NCI-H82 (cell line): ENCODE measurements at regions not wholly inside any gene's neighbourhood (a gene's known extent, or its start where the extent isn't known, plus 50 kb on each side); places are given as distances from the start of the nearest gene placed in this dataset.

Experiments used
- DNase-seq: peaks from one replicate; lab custom pipeline; 2025; lab: John Stamatoyannopoulos, UW

DNA sequence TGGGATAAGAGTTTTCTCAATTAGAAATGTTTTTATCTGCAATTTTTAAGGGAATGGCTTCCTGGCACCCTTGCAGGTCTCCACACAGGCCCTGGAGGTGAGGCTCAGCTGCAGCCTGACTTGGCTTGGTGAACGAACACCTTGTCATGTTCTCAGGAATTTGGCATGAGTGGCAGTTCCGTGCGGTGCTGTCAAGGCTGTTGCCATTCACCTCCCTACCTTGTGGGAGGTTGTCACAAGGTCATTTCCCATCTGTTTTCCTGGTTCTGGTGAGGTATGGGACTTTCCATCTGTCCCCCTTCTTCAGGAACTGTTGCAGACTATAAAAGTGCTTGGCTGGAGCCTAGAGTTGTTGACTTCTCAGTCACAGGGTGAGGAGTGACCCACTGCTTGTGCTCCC lies 82.9 kb downstream of the ELOVL4 start:
- DNase-seq: no peak

DNA sequence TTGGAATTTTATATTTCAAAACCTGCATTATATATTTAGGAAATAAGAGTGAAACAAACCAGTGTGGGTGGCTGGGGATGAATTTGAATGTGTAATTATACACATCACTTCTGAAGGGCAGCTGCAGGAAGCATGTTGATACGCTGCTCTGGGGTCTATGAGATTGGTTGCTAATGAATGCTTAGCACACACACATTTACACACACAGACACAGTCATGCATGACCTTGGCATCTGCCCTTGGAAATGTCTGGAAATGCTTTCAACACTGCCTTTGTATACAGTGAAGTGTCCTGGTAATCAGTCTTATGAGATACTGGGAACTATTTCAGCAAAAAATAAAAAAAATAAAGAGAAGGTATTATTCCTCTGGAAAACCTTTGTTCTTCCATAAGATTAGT lies 83.4 kb downstream of the ELOVL4 start:
- DNase-seq: no peak

DNA sequence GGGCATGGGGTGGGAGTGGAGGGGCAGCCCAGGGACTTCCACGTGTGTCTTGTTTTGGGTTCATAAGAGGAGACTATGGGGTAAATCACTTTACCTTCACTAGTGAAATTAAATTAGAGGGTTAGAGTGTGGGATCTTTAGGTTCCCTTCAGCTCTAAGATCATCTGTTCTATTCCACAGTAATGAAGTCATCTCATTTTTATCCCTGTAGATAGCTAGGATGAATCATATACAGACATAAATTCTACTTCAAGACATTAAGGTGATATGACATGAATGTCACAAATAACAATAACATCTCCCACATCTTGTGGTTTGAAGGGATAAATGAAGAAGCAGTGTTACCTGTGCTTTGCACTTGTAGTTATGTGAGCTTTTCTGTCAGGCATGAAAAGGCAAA lies 83.8 kb downstream of the ELOVL4 start:
- DNase-seq: no peak

DNA sequence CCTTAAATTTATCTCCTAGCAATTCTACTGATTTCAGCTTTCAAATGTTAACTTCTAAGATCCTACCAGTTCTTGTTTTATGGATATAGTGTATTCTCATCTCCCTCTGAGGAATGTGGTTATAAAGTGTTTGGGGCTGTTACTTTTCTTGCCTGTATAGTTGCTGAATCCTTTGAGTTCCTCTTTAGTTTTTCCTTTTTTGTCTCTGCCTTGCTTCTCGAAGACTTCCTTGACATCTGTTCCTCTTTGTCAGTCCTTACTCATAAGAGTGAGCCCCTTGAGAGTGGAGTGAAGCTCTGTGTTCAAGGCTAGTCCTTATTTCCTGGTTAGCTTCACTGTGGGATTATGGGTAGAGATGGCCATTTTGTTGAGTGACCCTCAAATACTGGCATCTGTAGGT lies 84.6 kb downstream of the ELOVL4 start:
- DNase-seq: no peak

DNA sequence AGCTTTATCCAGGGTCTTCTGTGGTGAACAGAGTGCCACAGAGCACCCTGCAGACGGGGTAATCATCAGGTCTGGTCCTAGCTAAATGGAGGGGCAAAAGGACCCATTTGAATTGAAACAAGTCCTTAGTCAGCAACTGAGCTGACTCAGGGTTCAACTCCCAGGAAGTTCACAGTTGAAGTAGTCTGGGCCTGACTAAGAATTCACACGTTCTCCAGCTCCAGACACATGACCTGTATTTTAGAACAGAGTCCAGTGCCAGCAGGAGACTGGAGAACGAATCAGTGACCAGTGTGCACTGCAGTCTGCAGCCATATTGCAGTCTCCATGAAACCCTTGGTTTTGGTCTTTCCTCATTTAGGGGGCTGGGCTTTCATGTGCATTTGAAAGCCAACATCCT lies 85.2 kb downstream of the ELOVL4 start:
- no peak for DNase-seq

DNA sequence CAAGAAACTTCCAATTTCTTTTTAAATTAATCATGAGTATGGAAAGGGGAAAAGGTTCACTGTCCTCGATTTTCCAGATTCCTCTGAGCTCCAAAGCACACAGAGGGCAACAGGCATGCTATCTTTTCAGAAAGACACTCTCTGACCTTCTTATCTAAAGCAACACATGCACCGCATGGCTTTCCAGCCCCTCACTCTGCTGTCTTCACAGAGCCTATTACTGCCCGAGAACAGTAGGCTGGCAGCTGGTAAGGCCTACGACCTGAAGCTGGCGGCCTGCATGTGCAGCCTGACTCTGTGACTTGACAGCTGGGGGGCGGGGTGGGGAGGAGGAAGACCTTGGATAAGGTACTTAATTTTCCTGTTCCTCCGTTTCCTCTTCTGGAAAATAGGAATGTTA lies 86.3 kb downstream of the ELOVL4 start:
- DNase-seq: peak; percentile 26

DNA sequence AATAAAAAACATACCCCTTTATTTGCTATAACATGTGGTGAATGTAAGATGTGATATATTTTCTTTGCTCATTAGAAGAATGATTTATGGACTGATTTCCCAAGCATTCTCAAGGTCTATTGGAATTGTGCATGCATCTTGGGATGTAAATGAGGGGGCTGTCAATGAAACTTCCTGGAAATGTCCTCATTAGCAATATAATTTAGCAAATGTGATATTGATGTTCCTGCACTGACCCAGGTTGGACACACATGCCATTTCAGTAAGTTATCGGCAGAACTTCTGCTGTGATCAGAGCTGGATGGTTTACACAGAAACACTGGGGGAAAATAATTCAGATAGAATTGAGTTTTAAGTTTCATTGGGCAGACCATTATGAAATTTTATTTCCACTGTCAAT lies 99.9 kb downstream of the ELOVL4 start:
- no peak for DNase-seq

DNA sequence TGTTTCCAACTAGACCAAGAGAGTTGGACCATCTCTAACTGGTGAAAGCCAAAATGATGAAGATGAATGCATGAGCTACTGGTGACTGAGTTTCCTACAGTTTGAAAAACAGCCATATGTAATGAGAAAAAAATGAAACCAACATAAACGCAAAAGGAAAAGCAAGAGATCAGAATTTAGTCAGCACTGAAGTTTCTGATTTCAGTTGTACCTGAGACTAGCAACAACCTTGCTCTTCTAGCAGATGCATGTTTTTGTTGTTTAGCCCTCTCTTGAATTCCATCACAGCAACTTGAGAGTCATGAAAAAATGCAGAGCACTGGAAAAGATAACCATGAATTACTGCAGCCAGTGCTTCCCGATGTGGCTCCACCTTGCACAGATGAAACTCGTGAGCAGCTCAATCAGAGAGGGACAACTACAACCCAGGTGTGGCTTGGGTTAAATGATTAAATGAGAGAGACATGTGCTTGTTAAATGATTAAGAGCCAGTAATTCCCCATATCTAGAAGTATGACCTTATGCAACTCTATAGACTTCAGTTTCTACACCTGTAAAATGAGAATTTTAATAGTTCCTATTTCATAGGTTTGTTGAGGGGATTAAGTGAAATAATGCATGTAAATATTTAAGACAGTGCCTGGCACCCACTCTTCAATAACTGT lies 104.8 kb downstream of the ELOVL4 start:
- DNase-seq: no peak

DNA sequence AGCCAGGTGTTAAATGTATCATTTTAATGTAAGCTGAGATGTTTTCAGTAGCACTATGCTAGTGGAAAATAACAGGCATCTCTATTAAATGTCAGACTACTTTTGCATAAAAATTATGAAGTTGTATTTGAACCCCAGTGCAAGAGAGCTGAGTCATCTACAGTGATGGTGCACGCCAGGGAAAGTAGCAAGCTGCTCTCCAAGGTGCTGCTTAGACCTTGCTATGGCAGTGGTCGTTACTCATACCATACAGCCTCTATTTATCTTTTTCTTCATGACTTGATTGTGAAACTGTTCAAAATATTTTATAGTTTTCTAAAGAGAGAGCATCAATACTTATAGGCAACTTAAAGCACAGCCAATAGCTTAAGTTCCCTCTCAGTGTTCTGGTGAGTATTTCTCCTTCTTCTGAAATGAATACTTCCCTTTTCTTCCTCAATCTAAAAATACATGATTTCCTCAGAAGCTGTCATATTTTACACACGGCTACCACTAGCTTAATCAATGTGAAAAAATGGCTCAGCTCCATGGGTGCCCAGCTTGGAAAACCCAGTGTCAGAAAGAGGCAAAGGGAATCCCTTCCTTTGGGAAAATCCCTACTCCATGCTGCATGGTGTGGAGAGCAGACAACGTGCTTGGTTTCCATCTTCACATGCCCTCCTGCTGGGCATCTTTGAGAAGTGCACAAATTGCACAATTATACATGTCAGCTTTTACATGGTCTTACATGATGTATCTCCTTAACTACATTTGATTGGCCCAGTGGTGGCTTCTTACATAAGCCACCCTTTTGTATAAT lies 105.6 kb downstream of the ELOVL4 start:
- peak; percentile 5 for DNase-seq

DNA sequence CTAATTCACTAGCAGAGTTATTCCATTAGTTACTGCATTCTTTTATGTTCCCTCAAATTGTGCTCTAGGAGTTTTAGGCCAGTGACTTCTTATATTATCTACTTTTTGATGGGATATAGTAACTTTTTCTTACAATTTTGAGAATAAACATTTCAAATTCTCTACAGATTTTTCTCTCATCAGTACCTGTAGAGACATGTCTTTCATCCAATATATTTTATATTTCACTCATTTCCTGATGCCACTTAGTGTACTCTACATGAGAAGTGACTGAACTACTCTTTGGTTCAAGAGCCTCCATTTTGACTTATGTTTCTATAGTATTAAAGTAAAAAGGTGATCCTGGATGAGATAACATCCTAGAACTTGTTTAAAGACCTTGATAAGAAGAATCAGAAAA lies 108.5 kb downstream of the ELOVL4 start:
- DNase-seq: no peak

DNA sequence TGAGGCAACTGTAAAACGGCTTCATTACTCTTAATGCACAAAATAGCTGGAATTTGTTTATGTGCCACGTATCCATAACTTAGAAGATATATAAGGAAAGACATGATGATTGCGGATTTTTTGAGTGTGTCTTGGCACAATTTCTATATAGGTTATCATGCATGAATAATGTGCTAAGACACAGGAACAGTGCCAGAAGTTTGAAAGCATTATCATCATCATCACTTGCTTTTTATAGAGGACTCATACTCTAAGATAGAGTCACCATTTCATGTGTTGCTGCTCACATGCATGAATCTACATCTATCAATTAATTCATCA lies 113.4 kb downstream of the ELOVL4 start:
- no peak for DNase-seq

DNA sequence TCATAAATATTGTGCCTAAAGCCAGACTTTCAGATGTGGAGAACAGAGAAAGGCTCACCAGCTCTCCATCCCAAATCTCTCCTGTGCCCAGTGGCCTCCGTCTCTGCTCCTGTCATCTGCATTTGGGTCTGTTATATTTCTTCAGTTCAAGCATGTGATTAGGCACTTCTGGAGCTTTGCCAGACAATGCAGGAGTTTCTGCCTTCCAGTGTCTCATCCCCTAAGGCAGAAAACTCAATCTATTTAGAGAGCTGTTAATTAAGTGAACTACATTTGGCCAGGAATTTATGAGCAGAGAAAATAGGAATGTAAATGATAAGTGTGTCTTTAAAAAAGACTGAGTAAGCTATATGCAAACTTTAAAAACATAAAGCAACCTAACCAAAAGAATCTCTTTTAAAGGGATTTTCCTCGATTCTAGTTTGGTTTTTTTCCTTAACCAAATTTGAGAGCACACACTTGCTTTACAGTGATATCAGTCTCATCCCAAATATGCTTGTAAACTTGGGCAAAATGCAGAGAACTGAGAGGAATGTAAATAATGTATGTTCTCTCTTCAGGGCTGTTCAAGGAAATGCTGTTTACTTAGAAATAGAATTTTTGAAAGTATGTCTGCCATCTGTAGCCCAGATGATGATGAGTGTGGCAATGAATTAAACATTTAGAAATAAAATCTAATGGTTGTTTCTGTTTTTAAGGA lies 113.9 kb downstream of the ELOVL4 start:
- DNase-seq: peak; percentile 7

DNA sequence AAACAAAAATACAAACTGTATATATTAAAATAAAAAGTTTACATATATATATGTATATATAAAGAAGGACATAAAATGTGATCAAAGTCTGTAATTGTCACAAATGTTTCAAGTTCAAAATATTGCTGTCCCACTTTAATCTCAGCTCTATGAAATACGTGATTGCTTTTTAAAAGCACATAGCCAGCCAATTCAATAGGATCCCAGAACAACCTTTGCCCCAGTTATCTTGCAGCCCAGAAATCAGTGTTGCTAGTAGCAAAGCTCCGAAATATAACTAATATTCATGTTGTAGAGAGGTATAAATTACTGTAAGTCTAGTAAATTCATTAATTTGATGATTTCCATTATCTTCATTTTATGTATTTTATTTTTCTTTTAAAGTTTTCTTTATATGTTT lies 114.6 kb downstream of the ELOVL4 start:
- no peak for DNase-seq

DNA sequence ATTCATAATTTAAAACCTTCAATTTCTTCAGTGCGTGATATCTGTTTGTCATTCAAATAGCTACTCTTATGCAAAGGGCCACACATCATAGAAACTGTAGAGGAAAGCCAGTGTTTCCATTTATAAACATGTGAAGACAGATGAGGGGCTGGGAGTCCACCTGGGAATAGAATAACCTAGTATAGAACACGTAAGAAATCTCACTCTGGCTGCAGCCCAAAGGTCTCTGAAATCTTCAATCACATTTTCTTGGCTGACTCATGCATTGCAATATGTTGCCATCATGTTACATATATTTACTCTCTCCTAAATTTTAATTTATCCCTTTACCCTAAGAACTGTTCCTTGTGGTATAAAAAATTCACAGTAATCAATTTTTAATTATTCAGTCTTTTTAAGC lies 123.2 kb downstream of the ELOVL4 start:
- no peak for DNase-seq

DNA sequence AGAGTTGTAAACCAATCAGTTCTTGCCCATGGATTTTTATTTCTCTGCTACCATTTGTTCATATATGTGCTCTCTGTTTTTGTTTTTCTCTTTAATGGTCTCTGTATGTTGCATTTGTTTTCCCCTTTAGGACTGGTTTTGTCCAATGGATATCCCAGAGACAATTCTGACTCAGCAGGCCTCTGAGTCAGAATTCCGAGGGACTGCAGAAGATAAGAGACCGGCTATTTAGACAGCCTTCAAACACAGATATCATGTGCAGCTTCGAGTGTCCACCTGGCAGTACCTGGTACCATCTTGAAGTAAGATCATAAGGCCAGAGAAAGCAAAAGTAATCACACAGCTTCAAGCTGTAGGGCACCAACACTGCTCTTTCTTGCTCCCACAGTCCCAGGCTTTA lies 125.5 kb downstream of the ELOVL4 start:
- DNase-seq: no peak

DNA sequence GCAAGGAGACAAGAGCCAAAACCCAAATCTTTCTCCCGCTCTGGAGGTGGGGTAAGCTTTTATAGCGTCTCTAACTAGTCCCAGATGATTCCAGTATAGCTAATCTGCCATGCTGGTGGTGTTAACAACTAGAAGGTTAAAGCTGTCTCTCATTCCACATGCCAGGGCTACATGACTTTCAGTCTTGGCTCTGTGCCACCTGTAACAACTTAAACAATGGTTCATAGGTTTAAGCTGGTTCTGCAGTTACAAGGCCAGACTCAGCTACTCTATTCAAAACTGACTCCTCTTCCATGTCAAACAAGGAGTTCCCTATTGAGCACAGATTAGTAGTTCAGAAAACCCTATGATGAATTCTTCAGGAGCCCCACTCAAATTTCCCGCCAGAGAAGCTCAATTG lies 128.9 kb downstream of the ELOVL4 start:
- peak; percentile 25 for DNase-seq

DNA sequence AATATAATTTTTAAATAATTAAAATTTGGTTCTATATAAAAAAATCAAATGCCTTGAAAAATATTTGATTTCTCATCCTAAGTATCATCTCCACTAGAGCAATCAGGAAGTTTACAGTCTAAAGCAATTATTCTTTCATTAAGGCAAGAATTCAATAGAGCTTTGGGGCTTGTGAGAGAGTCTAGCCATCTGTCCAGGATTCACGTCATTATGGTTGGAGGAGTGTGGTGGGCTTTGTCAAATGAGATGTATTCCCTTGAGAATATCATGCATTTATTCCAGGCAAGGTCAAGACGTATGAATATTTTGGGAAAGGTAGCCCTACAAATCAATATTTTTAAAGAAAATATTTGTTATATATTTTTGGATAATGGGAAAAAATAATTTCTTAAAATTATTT lies 132.4 kb downstream of the ELOVL4 start:
- peak; percentile 87 for DNase-seq

DNA sequence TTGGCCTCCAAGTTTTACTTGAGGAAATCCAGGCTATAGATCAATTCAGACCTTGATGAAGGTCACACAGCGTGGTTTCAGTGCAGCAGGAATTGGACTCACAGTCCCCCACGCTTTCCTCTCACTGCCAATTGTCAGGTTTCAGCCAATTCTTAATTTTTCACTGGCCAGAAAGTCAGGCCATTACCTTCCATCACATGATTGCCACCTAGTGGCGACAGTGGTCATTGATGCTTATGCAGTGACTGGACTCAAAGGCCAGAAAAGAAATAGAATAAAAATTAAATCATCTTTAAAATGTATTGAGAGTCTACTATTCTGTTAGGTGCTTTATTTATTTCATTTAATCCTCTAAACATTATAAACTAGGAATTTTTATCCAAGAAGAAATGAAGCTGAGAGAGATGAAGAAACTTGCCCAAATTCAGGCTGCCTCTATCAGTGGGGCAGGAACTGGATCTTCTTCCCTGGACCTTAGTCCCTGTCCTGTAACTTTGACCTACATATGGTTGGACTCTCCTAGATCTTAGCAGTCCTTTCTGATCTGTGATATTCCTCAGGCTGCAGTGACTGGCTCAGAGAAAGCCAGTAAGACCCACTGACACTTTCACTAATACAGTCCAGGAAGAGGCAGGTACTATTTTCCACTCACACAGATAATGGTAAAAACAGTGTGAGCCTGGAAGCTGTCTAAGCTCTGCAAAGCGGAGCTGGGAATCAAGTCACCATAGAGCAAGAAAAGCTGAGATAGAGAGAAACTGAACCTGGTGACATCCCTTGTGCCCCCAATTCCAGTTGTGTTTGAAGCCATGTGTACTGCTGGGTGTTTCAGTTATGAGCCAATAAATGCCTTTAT lies 133.3 kb downstream of the ELOVL4 start:
- DNase-seq: peak; percentile 81

DNA sequence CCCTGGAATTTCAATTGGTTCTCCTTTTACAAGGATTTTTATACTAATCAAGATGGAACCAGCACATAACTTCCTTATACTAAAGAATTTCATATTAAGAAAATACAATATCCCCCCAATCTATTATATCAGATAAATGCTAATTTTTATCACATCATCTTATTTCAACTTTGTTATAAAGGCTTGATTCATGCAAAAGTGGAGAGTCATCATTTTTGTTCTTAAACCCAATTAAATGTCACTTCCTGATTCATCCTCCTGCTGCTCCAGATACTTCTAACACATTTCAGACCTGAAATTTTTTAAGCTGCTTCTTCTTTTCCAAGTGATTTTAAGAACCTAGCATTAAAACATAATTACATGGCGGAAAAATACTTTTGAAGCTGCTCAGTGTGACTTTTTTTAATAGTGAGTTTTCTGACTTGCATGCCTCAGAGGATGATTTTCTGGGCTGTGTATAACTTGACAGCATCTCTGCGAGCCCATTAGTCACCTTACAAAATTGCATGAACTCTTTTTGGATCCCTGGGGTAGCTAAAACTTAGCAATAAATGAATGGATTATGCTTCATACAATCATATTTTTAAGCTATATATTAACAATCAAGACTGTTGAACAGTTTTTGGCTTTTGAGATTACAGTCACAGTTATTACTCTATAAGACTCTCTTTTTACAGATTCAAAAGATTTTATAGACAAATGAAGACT lies 134.1 kb downstream of the ELOVL4 start:
- DNase-seq: no peak

DNA sequence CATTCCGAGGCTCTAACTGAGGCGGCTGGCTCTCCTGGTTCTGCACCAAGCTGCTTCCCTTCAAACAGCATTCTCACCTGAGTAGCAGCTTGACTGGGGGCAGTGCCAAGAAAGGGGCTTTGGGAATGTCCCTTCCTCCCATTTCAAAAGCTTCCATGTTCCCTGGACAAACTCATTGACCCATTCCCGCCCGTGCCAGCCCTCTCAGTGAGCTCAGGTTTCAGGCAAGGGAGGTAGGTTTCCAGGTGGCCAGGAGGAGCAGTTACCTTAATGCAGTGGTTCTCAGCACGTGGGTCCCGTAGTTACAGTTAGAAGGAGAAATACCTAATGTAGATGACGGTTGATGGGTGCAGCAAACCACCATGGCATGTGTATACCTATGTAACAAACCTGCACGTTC lies 135.2 kb downstream of the ELOVL4 start:
- DNase-seq: no peak

DNA sequence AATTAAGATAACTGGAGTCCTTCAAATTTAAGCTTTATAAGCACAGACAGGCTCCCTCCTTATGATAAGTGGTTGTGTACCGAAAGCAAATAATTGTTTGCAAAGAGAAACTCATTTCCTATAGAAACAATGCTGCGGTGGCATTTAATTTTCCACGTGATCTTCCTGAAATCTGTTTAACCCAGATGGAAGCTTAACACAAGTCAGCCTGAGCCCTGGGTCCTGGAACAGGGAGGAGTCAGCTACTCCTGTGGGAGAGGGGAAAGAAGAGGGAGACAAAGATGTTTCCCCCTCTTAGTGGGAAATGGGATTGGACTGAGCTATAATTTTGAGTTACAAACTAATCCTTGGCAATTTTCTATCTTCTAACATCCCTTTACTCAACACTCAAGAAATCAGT lies 136.5 kb downstream of the ELOVL4 start:
- DNase-seq: peak; percentile 89

DNA sequence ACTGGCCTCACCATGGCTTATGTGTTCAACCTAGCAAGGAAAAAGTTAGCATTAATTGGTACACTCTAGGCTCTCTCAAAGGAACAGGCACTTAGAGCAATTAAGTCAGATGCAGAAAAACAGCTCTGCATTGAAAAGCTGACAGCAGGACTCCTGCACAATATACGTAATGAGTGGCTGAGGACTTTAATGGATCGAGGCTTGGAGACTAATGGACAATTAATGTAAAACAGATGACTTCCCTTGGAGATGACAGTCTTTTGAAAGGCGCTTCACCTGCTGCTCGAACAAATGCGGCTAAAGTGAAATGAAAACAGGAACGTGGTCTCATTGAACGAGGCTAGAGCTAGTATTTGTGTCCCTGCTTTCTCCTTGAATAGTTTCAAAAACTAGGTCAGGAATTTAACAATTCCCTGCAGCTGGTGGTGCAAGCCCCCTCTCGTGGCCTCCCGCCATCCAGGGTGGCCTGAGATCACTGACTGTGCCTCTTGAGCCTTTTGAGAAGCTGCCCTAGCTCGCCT lies 137.1 kb downstream of the ELOVL4 start:
- peak; percentile 86 for DNase-seq
